GM19467 (cell line): ENCODE measurements at regions not wholly inside any gene's neighbourhood (a gene's known extent, or its start where the extent isn't known, plus 50 kb on each side); places are given as distances from the start of the nearest gene placed in this dataset.
"Not testable (repeated sequence)": the region's sequence is repeated elsewhere in the genome, so short reads cannot be mapped to it uniquely, and the experiment has no call there.

Experiments
- ATAC-seq: cut with Tn5 transposase; IDR thresholded peaks from one replicate; pipeline ENCODE4 v1.9.1; 2021; ENCODE audit warnings: mild to moderate bottlenecking, moderate library complexity; ENCODE audit not compliant: unreplicated experiment

- no peak for ATAC-seq
These were observed 257.8 kb upstream of the ADGRL4 start for GRCh38 chr1:79264285-79264684.

GRCh38 chr1:79262745-79263258 is 256.3 kb upstream of the ADGRL4 start:
- ATAC-seq: no peak

GRCh38 chr1:79259390-79260336 is 253.1 kb upstream of the ADGRL4 start:
- peak; percentile 70 for ATAC-seq

GRCh38 chr1:79255421-79255820 is 248.9 kb upstream of the ADGRL4 start:
- no peak for ATAC-seq

GRCh38 chr1:79252598-79252997 is 246.1 kb upstream of the ADGRL4 start:
- no peak for ATAC-seq

- no peak for ATAC-seq
These were observed 233.3 kb upstream of the ADGRL4 start for GRCh38 chr1:79239840-79240239.

- no peak for ATAC-seq
These were observed 228.9 kb upstream of the ADGRL4 start for GRCh38 chr1:79235301-79236002.

- ATAC-seq: no peak
These were observed 226.3 kb upstream of the ADGRL4 start for GRCh38 chr1:79232818-79233217.

GRCh38 chr1:79230751-79231150 is 224.2 kb upstream of the ADGRL4 start:
- not testable (repeated sequence) for ATAC-seq

- ATAC-seq: no peak
These were observed 220.4 kb upstream of the ADGRL4 start for GRCh38 chr1:79226963-79227362.

GRCh38 chr1:79224537-79224936 is 218.0 kb upstream of the ADGRL4 start:
- no peak for ATAC-seq

- ATAC-seq: no peak
These were observed 214.0 kb upstream of the ADGRL4 start for GRCh38 chr1:79220509-79220908.

- ATAC-seq: no peak
These were observed 208.8 kb upstream of the ADGRL4 start for GRCh38 chr1:79215311-79215710.

GRCh38 chr1:79207786-79208185 is 201.3 kb upstream of the ADGRL4 start:
- no peak for ATAC-seq

GRCh38 chr1:79207331-79207730 is 200.8 kb upstream of the ADGRL4 start:
- no peak for ATAC-seq

- no peak for ATAC-seq
These were observed 198.4 kb upstream of the ADGRL4 start for GRCh38 chr1:79204779-79205479.

- ATAC-seq: no peak
These were observed 192.3 kb upstream of the ADGRL4 start for GRCh38 chr1:79198832-79199231.

- ATAC-seq: no peak
These were observed 190.9 kb upstream of the ADGRL4 start for GRCh38 chr1:79197421-79197820.

GRCh38 chr1:79196211-79196610 is 189.7 kb upstream of the ADGRL4 start:
- ATAC-seq: no peak

GRCh38 chr1:79193211-79194079 is 186.9 kb upstream of the ADGRL4 start:
- peak; percentile 48 for ATAC-seq
